ENCODE measurements at regions not wholly inside any gene's neighbourhood (a gene's known extent, or its start where the extent isn't known, plus 50 kb on each side); places are given as distances from the start of the nearest gene placed in this dataset.

DNA sequence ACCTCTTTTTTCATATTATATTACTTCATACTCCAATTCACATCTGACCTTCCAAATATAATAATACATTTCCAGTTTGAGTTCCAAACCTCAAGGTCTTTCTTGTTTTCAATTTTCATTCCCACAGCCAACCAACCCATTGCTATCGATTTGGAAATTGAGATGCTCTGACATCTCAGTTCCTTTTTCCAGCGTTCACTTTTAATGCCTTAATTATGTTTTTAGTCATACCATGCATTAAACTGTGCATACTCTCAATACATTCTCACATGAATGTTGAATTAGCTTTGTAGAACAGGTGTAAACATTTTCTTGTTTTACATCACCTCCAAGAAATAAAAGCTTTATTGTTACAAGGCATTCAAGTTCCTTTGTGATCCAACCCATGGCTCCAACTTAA, 294.2 kb upstream of the ANO3 start:
- Histone ChIP-seq H3K36me3 (no peaks in the 10 kb centered on the region), H3K4me3 (no peak overlapping the region), H3K27me3 (replicated peaks; ENCODE audit: insufficient read depth) (no peaks in the 10 kb centered on the region), H3K9me3 (no peaks in the 10 kb centered on the region), H3K27ac (no peak overlapping the region), H3K4me1 (replicated peaks) (peaks cover 2% of the 10 kb centered on the region)
- TF ChIP-seq POLR2AphosphoS5 (IDR thresholded peaks at IDR 0.05) (no peak), POLR2A (IDR thresholded peaks at IDR 0.05) (no peak)
- TF ChIP-seq, protein P1, sequence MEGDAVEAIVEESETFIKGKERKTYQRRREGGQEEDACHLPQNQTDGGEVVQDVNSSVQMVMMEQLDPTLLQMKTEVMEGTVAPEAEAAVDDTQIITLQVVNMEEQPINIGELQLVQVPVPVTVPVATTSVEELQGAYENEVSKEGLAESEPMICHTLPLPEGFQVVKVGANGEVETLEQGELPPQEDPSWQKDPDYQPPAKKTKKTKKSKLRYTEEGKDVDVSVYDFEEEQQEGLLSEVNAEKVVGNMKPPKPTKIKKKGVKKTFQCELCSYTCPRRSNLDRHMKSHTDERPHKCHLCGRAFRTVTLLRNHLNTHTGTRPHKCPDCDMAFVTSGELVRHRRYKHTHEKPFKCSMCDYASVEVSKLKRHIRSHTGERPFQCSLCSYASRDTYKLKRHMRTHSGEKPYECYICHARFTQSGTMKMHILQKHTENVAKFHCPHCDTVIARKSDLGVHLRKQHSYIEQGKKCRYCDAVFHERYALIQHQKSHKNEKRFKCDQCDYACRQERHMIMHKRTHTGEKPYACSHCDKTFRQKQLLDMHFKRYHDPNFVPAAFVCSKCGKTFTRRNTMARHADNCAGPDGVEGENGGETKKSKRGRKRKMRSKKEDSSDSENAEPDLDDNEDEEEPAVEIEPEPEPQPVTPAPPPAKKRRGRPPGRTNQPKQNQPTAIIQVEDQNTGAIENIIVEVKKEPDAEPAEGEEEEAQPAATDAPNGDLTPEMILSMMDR (IDR thresholded peaks at IDR 0.05), result no peak
- DNase-seq (ENCODE audit: low spot score), result no peak
- intact Hi-C loops (cut with DNase I), result no loop called here
- 94% methylated on average over 2 of the region's 2 CpGs for WGBS

DNA sequence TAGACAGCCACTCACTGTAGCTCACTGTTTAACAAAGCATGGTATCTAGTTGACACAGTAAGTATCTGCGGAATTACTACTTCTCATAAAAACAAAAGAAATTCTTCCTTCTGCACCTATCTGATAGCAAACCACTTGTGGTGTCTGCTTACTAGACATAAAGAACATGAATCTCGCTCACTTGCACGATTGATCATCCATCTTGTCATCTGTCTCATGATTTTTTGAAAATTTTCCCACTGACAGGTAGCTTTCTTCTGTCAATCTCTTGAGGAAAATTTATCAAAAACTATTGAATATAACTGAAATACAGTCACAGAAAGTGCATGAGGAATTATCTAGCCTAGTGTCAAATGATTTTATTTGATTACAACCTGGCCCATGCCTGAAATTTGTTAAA, 291.6 kb upstream of the ANO3 start:
- H3K9me3 ChIP-seq, result no peaks in the 10 kb centered on the region
- no peak overlapping the region for H3K27ac ChIP-seq
- peaks cover 2% of the 10 kb centered on the region for H3K4me1 ChIP-seq (replicated peaks)
- WGBS, result 61% methylated on average over 3 of the region's 3 CpGs
- no peak for DNase-seq (ENCODE audit: low spot score)
- H3K4me3 ChIP-seq, result no peak overlapping the region
- no peaks in the 10 kb centered on the region for H3K27me3 ChIP-seq (replicated peaks; ENCODE audit: insufficient read depth)
- H3K36me3 ChIP-seq, result no peaks in the 10 kb centered on the region
- TF ChIP-seq POLR2AphosphoS5 (IDR thresholded peaks at IDR 0.05) (no peak), POLR2A (IDR thresholded peaks at IDR 0.05) (no peak)
- TF ChIP-seq, protein P1 (IDR thresholded peaks at IDR 0.05), result no peak
- intact Hi-C loops (cut with DNase I), result no loop called here

DNA sequence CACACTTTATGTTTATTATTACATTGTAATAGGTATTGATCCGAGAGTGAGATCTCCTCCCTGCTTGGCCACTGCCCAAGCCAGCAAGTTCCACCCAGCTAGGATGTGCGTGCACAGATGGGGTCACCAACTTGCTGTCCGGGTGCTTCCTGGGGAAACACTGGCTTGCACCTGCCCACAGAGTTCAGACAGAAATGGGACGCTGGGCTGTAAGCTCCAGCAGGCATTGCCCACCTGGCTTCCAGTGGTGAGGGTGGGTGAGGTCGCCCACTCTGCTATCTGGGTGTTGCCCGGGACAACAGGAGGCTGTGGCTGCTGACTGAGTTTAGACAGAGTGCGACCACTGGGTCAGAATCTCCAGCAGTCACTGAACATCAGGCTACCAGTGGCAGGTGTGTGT, 289.8 kb upstream of the ANO3 start:
- intact Hi-C loops (cut with DNase I), result no loop called here
- H3K4me3 ChIP-seq, result no peak overlapping the region
- 84% methylated on average over 6 of the region's 7 CpGs for WGBS
- no peak overlapping the region for H3K27ac ChIP-seq
- H3K36me3 ChIP-seq, result no peaks in the 10 kb centered on the region
- H3K4me1 ChIP-seq (replicated peaks), result peaks cover under 1% of the 10 kb centered on the region
- no peak for DNase-seq (ENCODE audit: low spot score)
- TF ChIP-seq, protein P1 (IDR thresholded peaks at IDR 0.05), result no peak
- TF ChIP-seq POLR2AphosphoS5 (IDR thresholded peaks at IDR 0.05), result no peak
- TF ChIP-seq POLR2A (IDR thresholded peaks at IDR 0.05), result no peak
- no peaks in the 10 kb centered on the region for H3K9me3 ChIP-seq
- no peaks in the 10 kb centered on the region for H3K27me3 ChIP-seq (replicated peaks; ENCODE audit: insufficient read depth)

DNA sequence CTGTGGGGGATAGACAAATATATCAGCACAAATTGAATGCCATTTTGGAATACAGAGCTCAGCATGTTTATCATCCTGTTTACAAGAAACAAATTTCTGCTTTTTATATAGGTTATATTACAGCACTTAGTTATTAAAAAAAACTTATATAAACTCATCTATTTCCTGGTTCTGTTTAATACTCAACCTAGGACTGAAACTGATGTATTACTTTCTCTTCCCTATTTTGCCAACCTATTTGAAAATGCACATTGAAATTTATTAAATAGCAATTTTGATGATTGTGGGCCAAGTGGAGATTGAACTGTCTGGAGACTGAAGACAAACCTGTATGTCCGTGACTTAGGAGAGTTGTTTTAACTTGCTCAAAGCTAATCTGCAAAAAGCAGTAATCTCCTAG, 288.3 kb upstream of the ANO3 start:
- no peak for DNase-seq (ENCODE audit: low spot score)
- WGBS, result 55% methylated on average over 1 of the region's 1 CpG
- H3K9me3 ChIP-seq, result no peaks in the 10 kb centered on the region
- TF ChIP-seq, protein P1 (IDR thresholded peaks at IDR 0.05), result no peak
- TF ChIP-seq POLR2A (IDR thresholded peaks at IDR 0.05) (no peak), POLR2AphosphoS5 (IDR thresholded peaks at IDR 0.05) (no peak)
- intact Hi-C loops (cut with DNase I), result no loop called here
- no peaks in the 10 kb centered on the region for H3K4me1 ChIP-seq (replicated peaks)
- H3K36me3 ChIP-seq, result no peaks in the 10 kb centered on the region
- no peak overlapping the region for H3K27ac ChIP-seq
- H3K27me3 ChIP-seq (replicated peaks; ENCODE audit: insufficient read depth), result no peaks in the 10 kb centered on the region
- no peak overlapping the region for H3K4me3 ChIP-seq

DNA sequence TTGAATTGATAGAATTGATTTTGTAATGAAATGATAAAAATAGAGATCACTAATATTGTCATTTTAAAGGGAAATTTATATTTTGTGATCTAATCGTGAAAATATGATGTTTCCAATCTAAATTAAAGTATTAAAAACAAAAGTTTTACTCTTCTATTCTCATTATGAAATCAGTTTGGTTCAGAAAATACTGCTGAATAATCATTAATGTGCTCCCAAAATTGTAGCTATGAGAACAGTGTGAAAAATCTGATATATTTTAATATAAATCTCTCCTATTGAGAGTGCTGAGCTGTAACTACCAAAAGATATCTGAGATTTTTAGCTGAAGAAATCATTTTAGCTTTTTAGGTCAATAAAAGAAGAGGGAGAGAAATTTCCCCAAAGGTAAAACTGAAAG, 287.5 kb upstream of the ANO3 start:
- H3K4me3 ChIP-seq, result no peak overlapping the region
- DNase-seq (ENCODE audit: low spot score), result no peak
- 93% methylated on average over 1 of the region's 1 CpG for WGBS

More for the DNA sequence above, 287.5 kb upstream of the ANO3 start:
- Histone ChIP-seq H3K4me1 (replicated peaks) (no peaks in the 10 kb centered on the region), H3K27me3 (replicated peaks; ENCODE audit: insufficient read depth) (no peaks in the 10 kb centered on the region), H3K27ac (no peak overlapping the region), H3K36me3 (no peaks in the 10 kb centered on the region), H3K9me3 (no peaks in the 10 kb centered on the region)
- intact Hi-C loops (cut with DNase I), result no loop called here
- TF ChIP-seq POLR2AphosphoS5 (IDR thresholded peaks at IDR 0.05) (no peak), POLR2A (IDR thresholded peaks at IDR 0.05) (no peak)
- TF ChIP-seq, protein P1 (IDR thresholded peaks at IDR 0.05), result no peak
